22Rv1 (cell line): ENCODE measurements at regions not wholly inside any gene's neighbourhood (a gene's known extent, or its start where the extent isn't known, plus 50 kb on each side); places are given as distances from the start of the nearest gene placed in this dataset.

Source experiments
- H3K27ac ChIP-seq: fragments of 450-650 bp; 2 replicates; pipeline ENCODE4 v1.5.1; 2017
- CTCF ChIP-seq: fragments of 450-650 bp; IDR thresholded peaks from 2 replicates; pipeline ENCODE4 v1.5.1; 2017; ENCODE audit warnings: mild to moderate bottlenecking
- ZFX ChIP-seq: fragments of 450-650 bp; IDR thresholded peaks from 2 replicates; pipeline ENCODE4 v1.6.1; 2017; ENCODE audit warnings: antibody characterized with exemption, borderline replicate concordance

- no peak for TF ChIP-seq ZFX
- TF ChIP-seq CTCF = no peak
- H3K27ac ChIP-seq = no peak overlapping the region
Observed at GRCh38 chr5:9903801-9904200, 273.6 kb upstream of the TAS2R1 start.

- TF ChIP-seq CTCF = peak; percentile 34
- TF ChIP-seq ZFX = no peak
- H3K27ac ChIP-seq = no peak overlapping the region
Observed at GRCh38 chr5:9898319-9898718, 268.2 kb upstream of the TAS2R1 start.

- TF ChIP-seq ZFX (no peak), CTCF (no peak)
- H3K27ac ChIP-seq = no peak overlapping the region
Observed at GRCh38 chr5:9895302-9895645, 265.1 kb upstream of the TAS2R1 start.

- H3K27ac ChIP-seq = no peak overlapping the region
- TF ChIP-seq CTCF (no peak), ZFX (no peak)
Observed at GRCh38 chr5:9894571-9895301, 264.6 kb upstream of the TAS2R1 start.

- H3K27ac ChIP-seq = no peak overlapping the region
- TF ChIP-seq CTCF = no peak
- TF ChIP-seq ZFX = no peak
Observed at GRCh38 chr5:9892696-9893095, 262.5 kb upstream of the TAS2R1 start.

GRCh38 chr5:9889511-9889910 is 259.4 kb upstream of the TAS2R1 start:
- TF ChIP-seq CTCF (no peak), ZFX (no peak)
- no peak overlapping the region for H3K27ac ChIP-seq

- no peak for TF ChIP-seq ZFX
- TF ChIP-seq CTCF = no peak
- H3K27ac ChIP-seq = no peak overlapping the region
Observed at GRCh38 chr5:9888501-9888901, 258.4 kb upstream of the TAS2R1 start.
